Muscle layer of duodenum (tissue), 2 donors: ENCODE measurements at regions not wholly inside any gene's neighbourhood (a gene's known extent, or its start where the extent isn't known, plus 50 kb on each side); places are given as distances from the start of the nearest gene placed in this dataset.

Experiments
- H3K27ac ChIP-seq: one replicate; pipeline ENCODE4 v1.7.0; 2013; ENCODE audit warnings: mild to moderate bottlenecking, low read length
- H3K27me3 ChIP-seq: one replicate; pipeline ENCODE4 v1.7.0; 2013; ENCODE audit warnings: low read depth, mild to moderate bottlenecking, control low read depth, low read length
- H3K36me3 ChIP-seq, 2 donors: one replicate each; pipeline ENCODE4 v1.7.0; 2013; ENCODE audit warnings: low read length in 2 of 2, control low read depth in 1 of 2, mild to moderate bottlenecking in 1 of 2; ENCODE audit not compliant: insufficient read depth in 2 of 2, control insufficient read depth in 1 of 2
- H3K4me1 ChIP-seq, 2 donors: one replicate each; pipeline ENCODE4 v1.7.0; 2013; ENCODE audit warnings: low read length in 2 of 2, mild to moderate bottlenecking in 2 of 2, control low read depth in 1 of 2, moderate library complexity in 1 of 2; ENCODE audit not compliant: insufficient read depth in 2 of 2, control insufficient read depth in 1 of 2
- H3K4me3 ChIP-seq, 2 donors: one replicate each; pipeline ENCODE4 v1.7.0; 2013; ENCODE audit warnings: low read length in 2 of 2, low read depth in 1 of 2, mild to moderate bottlenecking in 1 of 2
- H3K9me3 ChIP-seq, 2 donors: one replicate each; pipeline ENCODE4 v1.7.0; 2013; ENCODE audit warnings: low read length in 2 of 2, control low read depth in 1 of 2, mild to moderate bottlenecking in 1 of 2; ENCODE audit not compliant: control insufficient read depth in 1 of 2
- donor health status: healthy.

GRCh38 chr9:82275258-82275927 is 286.8 kb downstream of the SPATA31D1 start:
- Histone ChIP-seq H3K27me3 (no peaks in the 10 kb centered on the region), H3K27ac (no peak overlapping the region), H3K4me1 (peaks cover 0 to 6% of the 10 kb centered on the region in 2 donors)

DNA sequence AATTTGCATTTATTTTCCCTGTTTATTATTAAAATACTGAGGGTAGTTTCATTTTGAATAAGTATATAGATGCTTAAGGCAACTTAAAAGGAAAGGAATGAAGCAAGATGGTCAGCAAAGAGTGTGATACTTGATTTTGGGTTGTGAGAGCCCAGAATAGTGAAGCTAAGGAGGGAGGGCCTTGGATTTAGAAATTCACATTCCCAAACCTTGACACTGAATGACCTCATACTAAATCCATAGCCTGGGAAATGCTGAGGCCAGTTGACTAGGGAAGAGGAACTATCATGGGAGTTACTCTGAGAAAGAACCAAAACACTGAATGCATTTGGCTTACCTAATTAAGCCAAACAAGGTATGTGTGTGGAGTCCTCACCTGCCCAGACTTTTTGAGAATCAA is 292.5 kb downstream of the SPATA31D1 start:
- peaks cover 0 to 2% of the 10 kb centered on the region in 2 donors for H3K9me3 ChIP-seq
- H3K4me1 ChIP-seq: no peaks in the 10 kb centered on the region
- H3K4me3 ChIP-seq: no peak overlapping the region
- H3K36me3 ChIP-seq: no peaks in the 10 kb centered on the region
- H3K27me3 ChIP-seq: no peaks in the 10 kb centered on the region
- no peak overlapping the region for H3K27ac ChIP-seq

More at GRCh38 chr9:82275258-82275927, 286.8 kb downstream of the SPATA31D1 start:
- Histone ChIP-seq H3K4me3 (no peak overlapping the region), H3K9me3 (no peaks in the 10 kb centered on the region), H3K36me3 (no peaks in the 10 kb centered on the region)

GRCh38 chr9:82284758-82285157 is 296.2 kb downstream of the SPATA31D1 start:
- Histone ChIP-seq H3K27ac (no peak overlapping the region), H3K36me3 (no peaks in the 10 kb centered on the region), H3K4me3 (no peak overlapping the region), H3K9me3 (peaks cover 0 to 13% of the 10 kb centered on the region in 2 donors), H3K4me1 (no peaks in the 10 kb centered on the region), H3K27me3 (no peaks in the 10 kb centered on the region)

GRCh38 chr9:82295181-82295580 is 306.6 kb downstream of the SPATA31D1 start:
- no peak overlapping the region for H3K27ac ChIP-seq
- no peaks in the 10 kb centered on the region for H3K27me3 ChIP-seq
- no peaks in the 10 kb centered on the region for H3K36me3 ChIP-seq
- no peaks in the 10 kb centered on the region for H3K4me1 ChIP-seq
- H3K4me3 ChIP-seq: no peak overlapping the region
- H3K9me3 ChIP-seq: no peaks in the 10 kb centered on the region

DNA sequence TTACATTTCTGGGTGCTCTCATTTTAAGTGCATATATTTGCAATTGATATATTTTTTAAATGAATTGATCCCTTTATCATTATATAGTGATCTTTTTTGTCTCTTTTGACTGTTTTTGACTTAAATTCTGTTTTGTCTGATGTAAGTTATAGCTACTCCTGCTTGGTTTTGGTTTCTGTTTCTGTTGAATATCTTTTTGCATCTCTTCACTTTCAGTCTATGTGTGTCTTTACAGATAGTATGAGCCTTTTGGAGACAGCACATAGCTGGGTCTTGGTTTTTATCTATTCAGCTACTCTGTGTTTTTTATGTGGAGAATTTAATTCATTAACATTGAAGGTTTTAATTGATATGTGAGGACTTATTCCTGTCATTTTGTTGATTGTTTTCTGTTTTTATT is 311.3 kb downstream of the SPATA31D1 start:
- Histone ChIP-seq H3K36me3 (no peaks in the 10 kb centered on the region), H3K4me3 (no peak overlapping the region), H3K27me3 (no peaks in the 10 kb centered on the region), H3K27ac (no peak overlapping the region), H3K9me3 (peaks cover 0 to 3% of the 10 kb centered on the region in 2 donors), H3K4me1 (no peaks in the 10 kb centered on the region)

GRCh38 chr9:82302968-82303655 is 314.5 kb downstream of the SPATA31D1 start:
- H3K27me3 ChIP-seq: no peaks in the 10 kb centered on the region
- H3K4me1 ChIP-seq: no peaks in the 10 kb centered on the region
- H3K36me3 ChIP-seq: no peaks in the 10 kb centered on the region
- H3K4me3 ChIP-seq: no peak overlapping the region
- H3K9me3 ChIP-seq: peaks cover 0 to 3% of the 10 kb centered on the region in 2 donors
- no peak overlapping the region for H3K27ac ChIP-seq

DNA sequence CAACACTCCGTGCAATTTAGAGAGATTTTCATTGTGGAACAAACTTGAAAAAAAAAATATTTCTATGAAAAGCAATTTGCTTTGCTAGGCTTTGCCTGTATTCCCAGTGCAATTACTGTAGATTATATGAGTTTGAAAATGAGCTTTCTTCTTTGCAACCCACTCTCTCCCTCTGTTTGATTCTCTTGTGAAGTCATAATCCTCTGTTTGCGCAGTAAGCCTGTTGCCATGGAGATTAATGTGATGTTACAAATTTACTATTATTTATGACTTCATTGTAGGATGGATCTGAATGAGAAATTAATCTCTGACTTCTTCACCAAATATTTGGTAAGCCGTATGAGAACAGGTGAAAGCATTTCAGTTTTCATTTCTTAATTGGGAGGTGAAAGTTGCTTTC is 320.3 kb downstream of the SPATA31D1 start:
- H3K27ac ChIP-seq: no peak overlapping the region
- no peaks in the 10 kb centered on the region for H3K27me3 ChIP-seq
- H3K4me1 ChIP-seq: no peaks in the 10 kb centered on the region
- no peak overlapping the region for H3K4me3 ChIP-seq
- H3K36me3 ChIP-seq: no peaks in the 10 kb centered on the region
- H3K9me3 ChIP-seq: no peaks in the 10 kb centered on the region

GRCh38 chr9:82313697-82314096 is 325.1 kb downstream of the SPATA31D1 start:
- Histone ChIP-seq H3K36me3 (no peaks in the 10 kb centered on the region), H3K27me3 (no peaks in the 10 kb centered on the region), H3K4me3 (no peak overlapping the region), H3K27ac (no peak overlapping the region), H3K4me1 (no peaks in the 10 kb centered on the region), H3K9me3 (no peaks in the 10 kb centered on the region)

GRCh38 chr9:82320566-82320965 is 332.0 kb downstream of the SPATA31D1 start:
- Histone ChIP-seq H3K27me3 (no peaks in the 10 kb centered on the region), H3K4me1 (peaks cover 0 to 3% of the 10 kb centered on the region in 2 donors), H3K27ac (no peak overlapping the region), H3K36me3 (no peaks in the 10 kb centered on the region), H3K9me3 (no peaks in the 10 kb centered on the region), H3K4me3 (no peak overlapping the region)

DNA sequence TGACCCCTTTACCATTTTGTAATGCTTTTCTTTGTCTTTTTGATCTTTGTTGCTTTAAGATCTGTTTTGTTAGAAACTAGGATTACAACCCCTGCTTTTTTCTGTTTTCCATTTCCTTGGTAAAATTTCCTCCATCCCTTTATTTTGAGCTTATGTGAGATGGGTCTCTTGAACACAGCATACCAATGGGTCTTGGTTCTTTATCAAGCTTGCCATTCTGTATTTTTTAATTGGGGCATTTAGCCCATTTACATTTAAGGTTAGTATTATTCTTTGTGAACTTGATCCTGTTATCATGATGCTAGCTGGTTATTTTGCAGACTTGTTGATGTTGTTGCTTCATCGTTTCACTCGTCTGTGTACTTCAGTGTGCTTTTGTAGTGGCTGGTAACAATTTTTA is 337.3 kb downstream of the SPATA31D1 start:
- Histone ChIP-seq H3K27me3 (no peaks in the 10 kb centered on the region), H3K36me3 (no peaks in the 10 kb centered on the region), H3K4me1 (peaks cover 0 to under 1% of the 10 kb centered on the region in 2 donors), H3K4me3 (no peak overlapping the region), H3K9me3 (peaks cover 0 to 10% of the 10 kb centered on the region in 2 donors), H3K27ac (no peak overlapping the region)

- H3K36me3 ChIP-seq: no peaks in the 10 kb centered on the region
- H3K9me3 ChIP-seq: peaks cover 0 to 10% of the 10 kb centered on the region in 2 donors
- H3K27me3 ChIP-seq: no peaks in the 10 kb centered on the region
- no peak overlapping the region for H3K4me3 ChIP-seq
- H3K27ac ChIP-seq: no peak overlapping the region
- H3K4me1 ChIP-seq: no peaks in the 10 kb centered on the region
Measured at GRCh38 chr9:82327641-82328040, 339.1 kb downstream of the SPATA31D1 start.
